Brain pericyte (primary cell): ENCODE measurements at regions not wholly inside any gene's neighbourhood (a gene's known extent, or its start where the extent isn't known, plus 50 kb on each side); places are given as distances from the start of the nearest gene placed in this dataset.

Experiments used
- DNase-seq: peaks from one replicate; pipeline ENCODE4 v3.0.0-alpha.2; 2012; ENCODE audit warnings: low read depth, low spot score

- DNase-seq = no peak
Measured at GRCh38 chr12:24228371-24228770, 278.9 kb upstream of the SOX5 start.

GRCh38 chr12:24227551-24227950 is 278.1 kb upstream of the SOX5 start:
- DNase-seq = no peak

GRCh38 chr12:24226745-24227350 is 277.4 kb upstream of the SOX5 start:
- DNase-seq = peak; percentile 89

- no peak for DNase-seq
Measured at GRCh38 chr12:24224401-24224800, 274.9 kb upstream of the SOX5 start.

GRCh38 chr12:24223926-24224325 is 274.5 kb upstream of the SOX5 start:
- DNase-seq = no peak

- peak; percentile 24 for DNase-seq
Measured at GRCh38 chr12:24222968-24223367, 273.5 kb upstream of the SOX5 start.

GRCh38 chr12:24212496-24212895 is 263.0 kb upstream of the SOX5 start:
- DNase-seq = no peak

GRCh38 chr12:24206621-24207020 is 257.2 kb upstream of the SOX5 start:
- no peak for DNase-seq

- no peak for DNase-seq
Measured at GRCh38 chr12:24201258-24201970, 251.9 kb upstream of the SOX5 start.

GRCh38 chr12:24200010-24200409 is 250.5 kb upstream of the SOX5 start:
- no peak for DNase-seq

GRCh38 chr12:24198936-24199671 is 249.6 kb upstream of the SOX5 start:
- no peak for DNase-seq

- DNase-seq = no peak
Measured at GRCh38 chr12:24198070-24198469, 248.6 kb upstream of the SOX5 start.

- no peak for DNase-seq
Measured at GRCh38 chr12:24197532-24197931, 248.1 kb upstream of the SOX5 start.

- DNase-seq = no peak
Measured at GRCh38 chr12:24195063-24195462, 245.6 kb upstream of the SOX5 start.

- no peak for DNase-seq
Measured at GRCh38 chr12:24191117-24191516, 241.6 kb upstream of the SOX5 start.

GRCh38 chr12:24185782-24186181 is 236.3 kb upstream of the SOX5 start:
- DNase-seq = no peak

GRCh38 chr12:24177889-24178288 is 228.4 kb upstream of the SOX5 start:
- no peak for DNase-seq

GRCh38 chr12:24175929-24176328 is 226.5 kb upstream of the SOX5 start:
- DNase-seq = no peak

GRCh38 chr12:24175284-24175683 is 225.8 kb upstream of the SOX5 start:
- no peak for DNase-seq

GRCh38 chr12:24173067-24173466 is 223.6 kb upstream of the SOX5 start:
- no peak for DNase-seq

- no peak for DNase-seq
Measured at GRCh38 chr12:24172773-24173066, 223.2 kb upstream of the SOX5 start.

- no peak for DNase-seq
Measured at GRCh38 chr12:24172031-24172772, 222.7 kb upstream of the SOX5 start.
